HG02642 (cell line): ENCODE measurements at regions not wholly inside any gene's neighbourhood (a gene's known extent, or its start where the extent isn't known, plus 50 kb on each side); places are given as distances from the start of the nearest gene placed in this dataset.

Source experiments
- ATAC-seq: cut with Tn5 transposase; IDR thresholded peaks from one replicate; pipeline ENCODE4 v1.9.1; 2021; ENCODE audit warnings: mild to moderate bottlenecking; ENCODE audit not compliant: unreplicated experiment, poor library complexity

- ATAC-seq: peak; percentile 78
Measured at GRCh38 chr2:19046986-19047780, 311.2 kb downstream of the OSR1 start.

GRCh38 chr2:19045151-19045550 lies 313.3 kb downstream of the OSR1 start:
- no peak for ATAC-seq

- ATAC-seq: no peak
Measured at GRCh38 chr2:19043893-19044292, 314.5 kb downstream of the OSR1 start.

- ATAC-seq: no peak
Measured at GRCh38 chr2:19041434-19042041, 316.9 kb downstream of the OSR1 start.

DNA sequence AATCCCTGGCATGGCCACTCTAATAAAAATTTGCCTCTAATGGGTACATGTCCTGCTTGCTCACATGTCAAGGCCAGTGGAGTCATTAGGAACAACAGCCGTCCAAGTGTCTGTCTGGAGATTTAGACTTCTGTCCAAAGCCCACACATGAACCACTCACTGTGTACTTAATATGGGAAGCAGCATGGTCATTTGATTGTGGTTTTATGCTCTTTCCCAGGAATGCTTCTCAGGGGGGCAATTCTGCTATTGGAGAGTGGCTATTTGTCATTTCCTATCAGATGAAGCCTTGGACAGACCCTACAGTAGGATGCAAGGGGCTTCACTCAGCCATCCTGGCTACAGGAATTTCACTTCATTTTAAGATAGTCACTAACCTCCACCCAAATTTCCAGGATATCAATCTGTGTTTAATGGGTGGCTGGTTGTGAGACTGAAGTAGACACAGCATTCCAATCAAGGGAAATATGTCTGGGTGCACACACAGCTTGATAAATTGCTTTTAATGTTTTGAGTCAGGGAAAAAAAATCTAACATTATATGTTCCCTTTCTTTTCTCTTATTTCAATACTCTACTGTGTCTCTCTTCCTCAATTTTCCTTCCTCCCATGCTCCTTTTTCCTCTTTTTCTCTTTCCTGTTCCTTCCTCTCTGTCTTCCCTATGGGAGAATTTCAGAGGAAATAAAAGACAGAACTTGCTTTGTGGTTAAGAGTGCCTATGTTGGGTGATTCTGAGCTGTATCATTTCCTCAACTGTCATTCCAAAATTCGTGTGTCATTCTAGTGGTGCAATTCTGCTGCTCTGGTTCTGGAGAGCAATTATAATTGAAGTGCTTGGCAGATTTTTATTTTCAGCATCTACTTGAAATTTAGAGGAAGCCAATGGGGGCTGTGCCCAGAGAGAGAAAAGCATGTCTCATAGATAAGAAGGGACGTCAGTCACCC lies 320.1 kb downstream of the OSR1 start:
- ATAC-seq: no peak

DNA sequence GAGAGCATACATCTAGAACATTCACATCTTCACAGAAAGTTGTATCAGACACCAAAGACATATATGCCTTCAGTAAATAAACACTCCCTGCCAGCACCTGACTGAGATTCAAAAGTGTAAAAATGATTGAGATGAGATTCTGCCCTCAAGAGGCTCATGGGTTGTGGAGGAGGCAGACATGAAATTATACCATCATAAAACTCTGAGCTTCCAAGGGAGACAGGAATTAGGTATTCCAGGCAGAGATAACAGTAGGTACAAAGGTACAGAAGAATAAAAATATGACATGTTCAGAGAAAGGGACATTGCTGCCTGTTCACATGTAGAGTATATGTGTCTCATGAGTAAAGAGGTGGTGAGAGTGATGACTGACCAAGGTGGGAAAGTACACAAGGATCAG lies 322.3 kb downstream of the OSR1 start:
- no peak for ATAC-seq

GRCh38 chr2:19035238-19035637 lies 323.2 kb downstream of the OSR1 start:
- ATAC-seq: no peak

GRCh38 chr2:19033240-19033639 lies 325.2 kb downstream of the OSR1 start:
- ATAC-seq: no peak

DNA sequence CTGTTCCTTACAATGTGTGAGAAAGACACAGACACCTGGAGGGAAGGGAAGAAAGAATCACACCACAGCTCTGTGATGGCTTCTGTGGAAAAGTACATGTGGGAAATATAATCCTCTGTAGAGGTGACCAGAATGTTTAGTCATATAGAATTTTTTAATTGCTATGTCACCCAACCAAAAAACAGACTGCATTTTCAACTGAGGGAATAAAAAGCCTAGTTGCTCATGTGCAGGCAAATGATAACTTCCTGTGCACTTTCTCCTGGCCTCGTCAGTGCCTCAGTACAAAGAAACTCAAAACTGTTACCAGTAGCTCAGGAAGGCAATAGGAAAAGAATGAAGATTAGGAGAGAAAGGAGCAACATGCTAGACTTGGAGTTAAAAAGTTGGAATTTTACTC lies 326.8 kb downstream of the OSR1 start:
- no peak for ATAC-seq

GRCh38 chr2:19029655-19030054 lies 328.8 kb downstream of the OSR1 start:
- no peak for ATAC-seq

DNA sequence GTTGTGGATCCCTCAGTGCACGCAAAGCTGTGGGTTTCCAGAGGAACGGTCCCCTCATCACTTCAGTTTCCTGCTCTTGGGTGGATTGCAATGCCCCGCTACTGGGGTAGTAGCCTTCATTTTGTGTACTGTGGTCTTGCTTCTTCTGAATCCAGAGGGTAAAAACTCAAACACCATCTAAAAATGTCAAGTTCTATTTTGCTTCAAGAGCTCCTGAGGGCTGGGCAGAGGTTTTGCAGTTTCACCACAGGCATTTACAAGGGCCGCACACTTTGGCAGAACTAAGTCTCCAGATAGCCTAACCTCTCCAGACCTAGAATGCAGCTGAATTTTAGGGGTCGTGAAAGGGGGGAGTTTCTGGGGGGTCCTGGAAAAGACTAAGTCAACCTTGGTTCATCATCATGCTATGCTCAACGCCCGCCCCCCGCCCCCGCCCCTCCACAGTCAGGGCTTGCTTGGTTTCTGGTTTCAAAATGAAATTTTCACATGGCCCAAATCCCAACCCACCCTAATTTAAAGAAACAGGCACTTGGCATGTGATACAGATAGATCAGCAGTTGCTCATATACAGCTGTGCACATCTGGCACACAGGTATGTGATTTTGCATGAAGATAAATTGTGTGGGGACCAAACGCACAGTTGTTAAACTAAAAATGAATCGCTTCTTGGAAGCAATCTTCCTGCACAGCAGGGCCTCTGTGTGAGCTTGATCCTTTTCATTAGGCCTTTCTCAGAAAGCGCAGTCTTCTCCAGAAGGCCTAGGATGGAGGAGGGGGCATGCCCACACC lies 329.6 kb downstream of the OSR1 start:
- ATAC-seq: no peak

DNA sequence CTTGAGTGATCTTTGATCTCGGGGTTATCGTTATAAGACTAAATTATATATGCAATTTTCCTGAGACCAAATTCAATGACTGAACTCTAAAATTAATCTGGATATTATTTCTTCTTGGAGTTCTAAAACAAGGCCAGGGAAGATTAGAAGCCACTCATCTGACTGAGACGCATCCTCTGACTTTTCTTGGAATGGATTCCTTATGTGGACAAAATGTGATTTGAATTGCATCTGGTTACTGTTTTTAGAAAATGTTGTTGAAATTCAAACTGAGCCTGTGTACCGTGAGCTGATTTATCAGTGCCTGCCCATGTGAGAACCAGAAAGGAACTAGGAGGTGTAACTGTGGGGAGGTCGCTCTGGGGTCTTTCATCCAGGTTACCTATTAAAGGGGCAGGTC lies 330.8 kb downstream of the OSR1 start:
- ATAC-seq: no peak

DNA sequence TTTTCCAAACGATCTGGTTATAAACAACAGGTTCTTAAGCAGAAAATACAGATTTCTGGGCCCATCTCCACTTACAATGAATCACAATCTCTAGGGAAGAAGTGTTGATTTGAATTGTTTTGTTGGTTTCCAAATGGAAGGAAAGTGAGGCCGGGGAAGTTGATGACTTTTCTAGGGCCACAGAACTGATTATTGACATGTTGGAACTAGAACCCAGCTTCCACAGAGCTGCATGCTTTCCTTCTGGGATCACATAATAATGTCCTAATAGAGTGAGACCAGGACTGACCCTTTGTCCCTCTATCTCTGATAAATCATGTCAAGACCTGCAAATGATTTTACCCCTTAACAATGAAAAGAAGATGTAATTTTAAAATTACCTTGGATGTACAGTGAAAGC lies 332.2 kb downstream of the OSR1 start:
- no peak for ATAC-seq

GRCh38 chr2:19022334-19022733 lies 336.1 kb downstream of the OSR1 start:
- no peak for ATAC-seq

GRCh38 chr2:19021721-19022120 lies 336.7 kb downstream of the OSR1 start:
- ATAC-seq: no peak

DNA sequence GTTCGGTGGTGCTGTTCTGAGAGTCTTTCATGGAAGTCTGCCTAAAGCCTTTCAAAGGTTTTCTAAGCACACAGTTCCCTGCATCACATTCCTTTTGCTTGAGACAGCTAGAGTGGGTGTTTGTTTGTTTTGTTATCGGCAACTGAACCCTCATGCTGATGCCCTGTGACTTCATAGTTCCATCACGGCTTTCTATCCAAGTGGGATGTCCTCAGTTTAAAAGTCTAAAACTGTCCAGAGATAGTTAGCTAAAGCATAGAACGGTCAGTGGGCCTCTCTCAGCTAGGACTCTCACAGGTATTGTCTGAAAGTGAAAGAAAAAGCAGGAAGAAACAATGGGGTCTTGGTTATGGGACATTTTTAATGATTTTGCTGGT lies 337.3 kb downstream of the OSR1 start:
- no peak for ATAC-seq

GRCh38 chr2:19020144-19021099 lies 338.0 kb downstream of the OSR1 start:
- ATAC-seq: no peak

GRCh38 chr2:19009510-19009909 lies 348.9 kb downstream of the OSR1 start:
- no peak for ATAC-seq

- no peak for ATAC-seq
Measured at GRCh38 chr2:19003554-19003953, 354.9 kb downstream of the OSR1 start.
